ENCODE measurements at regions not wholly inside any gene's neighbourhood (a gene's known extent, or its start where the extent isn't known, plus 50 kb on each side); places are given as distances from the start of the nearest gene placed in this dataset.

GRCh38 chr6:50976907-50977306 lies 158.2 kb downstream of the TFAP2B start:
- Mint-ChIP-seq H3K4me1 (peaks cover 14% of the 10 kb centered on the region), H3K4me3 (no peak overlapping the region), H3K27ac (no peak overlapping the region), H3K27me3 (ENCODE audit: insufficient read depth, low read depth, poor library complexity) (no peaks in the 10 kb centered on the region), H3K9me3 (no peaks in the 10 kb centered on the region), H3K36me3 (ENCODE audit: low read depth) (no peaks in the 10 kb centered on the region)
- Histone ChIP-seq H3K4me2 (no peak overlapping the region), H4K20me1 (replicated peaks; ENCODE audit: insufficient read depth) (no peaks in the 10 kb centered on the region), H3F3A (replicated peaks; ENCODE audit: low read depth) (no peaks in the 10 kb centered on the region), H3K36me3 (ENCODE audit: insufficient read depth) (no peaks in the 10 kb centered on the region), H3K27me3 (ENCODE audit: insufficient read depth) (no peaks in the 10 kb centered on the region), H3K4me3 (no peak overlapping the region), H3K79me2 (replicated peaks; ENCODE audit: insufficient read depth) (no peaks in the 10 kb centered on the region), H3K4me1 (ENCODE audit: insufficient read depth) (peaks cover 7% of the 10 kb centered on the region; the same call in 1 of the 2 replicates), H3K27ac (ENCODE audit: low read depth) (no peak overlapping the region), H2AFZ (no peak overlapping the region), H3K9me2 (ENCODE audit: insufficient read depth) (no peaks in the 10 kb centered on the region)
- ATAC-seq (no peak), DNase-seq (ENCODE audit: low spot score) (no peak)
- TF ChIP-seq JUNB (IDR thresholded peaks at IDR 0.05; ENCODE audit: unreplicated experiment) (no peak), ZNF331 (CRISPR knock-in tag; IDR thresholded peaks at IDR 0.05; ENCODE audit: low read depth) (no peak), EZH2phosphoT487 (IDR thresholded peaks at IDR 0.05; ENCODE audit: unreplicated experiment) (no peak), ZNF462 (CRISPR knock-in tag; IDR thresholded peaks at IDR 0.05) (no peak), EZH2 (IDR thresholded peaks at IDR 0.05; ENCODE audit: low read depth, unreplicated experiment) (no peak), ETS1 (IDR thresholded peaks at IDR 0.05) (no peak), CREB1 (CRISPR knock-in tag; IDR thresholded peaks at IDR 0.05; ENCODE audit: low read depth) (no peak), STAT1 (IDR thresholded peaks at IDR 0.05; ENCODE audit: unreplicated experiment) (no peak), NANOG (IDR thresholded peaks at IDR 0.05; ENCODE audit: borderline replicate concordance) (no peak), ZNF114 (CRISPR knock-in tag; IDR thresholded peaks at IDR 0.05) (no peak), POLR2AphosphoS5 (IDR thresholded peaks at IDR 0.05; ENCODE audit: low read depth) (no peak), CTCF (conservative IDR thresholded peaks at IDR 0.05; ENCODE audit: low read depth in 2 of 2) (no peak), REST (IDR thresholded peaks at IDR 0.05; ENCODE audit: unreplicated experiment) (no peak)
